Mononuclear cell (primary cell): ENCODE measurements at regions not wholly inside any gene's neighbourhood (a gene's known extent, or its start where the extent isn't known, plus 50 kb on each side); places are given as distances from the start of the nearest gene placed in this dataset.
"Not testable (repeated sequence)": the region's sequence is repeated elsewhere in the genome, so short reads cannot be mapped to it uniquely, and the experiment has no call there.

Source experiments
- H3K27me3 ChIP-seq: 2 replicates; pipeline ENCODE4 v1.6.0; 2011; ENCODE audit warnings: low read length, control low read depth; ENCODE audit not compliant: insufficient read depth
- H3K4me1 ChIP-seq: 2 replicates; pipeline ENCODE4 v1.5.1; 2011; ENCODE audit warnings: mild to moderate bottlenecking, low read length, control low read depth; ENCODE audit not compliant: insufficient read depth
- H3K4me3 ChIP-seq: 2 replicates; pipeline ENCODE4 v1.5.1; 2011; ENCODE audit warnings: mild to moderate bottlenecking, low read length, moderate library complexity
- H3K9me3 ChIP-seq: 2 replicates; pipeline ENCODE4 v1.5.1; 2011; ENCODE audit warnings: low read depth, mild to moderate bottlenecking, control low read depth, low read length

DNA sequence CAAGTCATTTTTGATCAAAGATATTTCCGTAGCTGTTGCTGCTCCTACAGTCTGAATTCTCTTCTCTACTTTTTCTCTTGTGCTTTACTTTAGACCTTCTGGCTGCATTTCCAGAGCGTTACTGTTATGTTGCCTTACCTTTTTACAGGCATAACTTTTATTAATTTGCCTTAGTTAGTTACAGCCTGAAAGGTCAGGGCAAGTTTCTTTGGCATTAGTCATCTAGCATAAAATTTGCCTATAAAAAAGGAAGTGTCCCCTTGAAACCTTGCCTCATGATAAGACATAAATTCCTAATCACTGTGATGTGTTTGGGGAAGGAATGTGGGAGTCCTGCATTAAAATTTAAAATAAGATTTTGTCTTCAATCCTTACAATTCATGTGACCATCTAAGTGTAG lies 618.5 kb downstream of the NR2F2 start:
- peaks cover 16% of the 10 kb centered on the region for H3K27me3 ChIP-seq
- no peak overlapping the region for H3K4me3 ChIP-seq
- no peaks in the 10 kb centered on the region for H3K4me1 ChIP-seq
- no peaks in the 10 kb centered on the region for H3K9me3 ChIP-seq

DNA sequence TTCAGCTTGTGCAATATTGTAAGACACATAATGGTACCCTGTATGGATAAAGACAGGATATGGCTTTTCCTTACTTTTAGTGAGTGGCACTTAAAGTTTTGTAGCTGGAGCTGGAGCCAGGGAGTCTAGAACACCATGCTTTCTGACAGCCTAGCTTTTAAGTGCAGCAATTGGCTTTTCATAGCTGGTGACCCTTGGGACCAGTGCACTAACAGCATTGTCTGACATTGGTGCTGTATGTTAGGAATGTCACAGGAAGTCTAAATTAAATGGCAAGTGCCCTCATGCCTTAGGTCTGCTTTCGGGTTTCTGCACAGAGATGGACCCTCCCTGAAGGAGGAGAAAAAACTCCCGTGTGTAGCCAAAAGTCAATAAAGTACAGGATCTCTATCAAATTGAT lies 628.2 kb downstream of the NR2F2 start:
- H3K4me1 ChIP-seq = no peaks in the 10 kb centered on the region
- no peaks in the 10 kb centered on the region for H3K27me3 ChIP-seq
- no peaks in the 10 kb centered on the region for H3K9me3 ChIP-seq
- no peak overlapping the region for H3K4me3 ChIP-seq

DNA sequence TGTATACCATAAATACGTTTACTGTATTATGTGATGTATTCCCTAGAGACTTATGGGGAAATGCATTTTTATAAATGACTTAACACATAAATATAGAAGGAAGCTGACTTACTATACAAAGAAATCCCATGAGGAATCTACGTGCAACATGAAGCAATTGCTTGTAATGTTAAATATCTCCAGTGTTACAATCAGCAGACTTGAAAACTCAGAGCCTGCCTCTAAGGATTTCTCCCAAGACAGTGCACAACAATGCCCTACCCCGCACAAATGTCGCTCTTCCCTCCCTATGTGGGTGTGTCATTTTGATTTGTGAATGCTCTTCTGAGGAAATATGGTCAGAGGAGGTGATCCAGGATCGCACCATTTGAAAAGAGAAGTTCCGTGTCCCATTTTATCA lies 629.0 kb downstream of the NR2F2 start:
- Histone ChIP-seq H3K9me3 (no peaks in the 10 kb centered on the region), H3K4me3 (no peak overlapping the region), H3K27me3 (no peaks in the 10 kb centered on the region), H3K4me1 (no peaks in the 10 kb centered on the region)

DNA sequence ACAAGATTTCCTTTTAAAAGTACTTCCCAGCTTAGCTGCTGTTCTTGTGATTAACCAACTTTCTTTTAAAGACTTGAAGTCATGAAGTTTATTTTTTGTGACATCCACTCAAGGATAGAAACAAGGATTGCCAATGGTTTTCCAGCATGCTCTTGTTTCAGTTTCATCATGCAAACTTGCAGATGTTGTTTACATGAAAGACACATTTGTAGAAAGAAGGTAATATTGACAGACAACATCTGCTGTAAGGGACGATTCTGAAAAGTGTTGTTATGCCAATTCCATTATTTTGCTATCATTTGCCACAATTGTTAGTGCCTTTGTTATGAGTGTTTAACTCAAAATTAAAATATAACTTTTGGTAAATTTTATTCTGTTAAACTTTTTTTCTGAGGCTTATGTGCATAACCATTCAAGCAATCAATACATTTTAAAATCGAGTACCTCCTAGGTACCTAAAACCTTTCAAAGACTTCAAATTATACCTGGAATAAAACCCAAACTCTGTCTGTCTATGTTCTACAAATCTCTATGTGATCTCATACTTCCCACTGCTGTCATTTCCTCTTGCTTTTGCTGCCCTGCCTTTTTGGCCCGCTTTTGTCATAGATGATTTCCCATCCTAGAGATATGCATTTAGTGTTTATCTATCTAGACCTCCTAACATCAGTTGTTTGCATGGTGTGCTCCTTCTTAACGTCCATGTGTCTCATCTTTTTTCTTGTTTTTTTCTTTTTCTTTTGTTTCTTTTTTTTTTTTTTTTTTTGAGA lies 630.4 kb downstream of the NR2F2 start:
- H3K4me1 ChIP-seq = no peaks in the 10 kb centered on the region
- no peaks in the 10 kb centered on the region for H3K27me3 ChIP-seq
- H3K4me3 ChIP-seq = no peak overlapping the region
- no peaks in the 10 kb centered on the region for H3K9me3 ChIP-seq

DNA sequence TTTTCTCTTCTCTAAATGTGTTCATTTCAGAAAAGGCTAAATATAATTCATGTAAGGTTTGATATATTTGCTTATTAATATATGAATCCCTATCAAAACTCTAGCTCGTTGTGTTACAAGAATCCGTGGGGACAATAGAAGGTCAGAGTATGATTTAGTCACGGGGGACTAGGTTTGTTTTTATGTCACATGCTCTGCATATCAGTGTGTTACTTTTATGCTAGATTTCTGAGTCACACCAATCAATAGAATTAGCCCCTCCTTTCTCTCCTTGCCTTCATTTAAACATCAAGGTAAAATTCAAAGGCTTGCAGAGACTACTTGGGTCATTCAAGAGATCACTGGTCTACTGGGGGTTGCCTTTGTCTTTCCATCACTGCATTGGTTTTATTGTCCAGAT lies 636.1 kb downstream of the NR2F2 start:
- no peak overlapping the region for H3K4me3 ChIP-seq
- H3K27me3 ChIP-seq = no peaks in the 10 kb centered on the region
- H3K9me3 ChIP-seq = no peaks in the 10 kb centered on the region
- no peaks in the 10 kb centered on the region for H3K4me1 ChIP-seq

DNA sequence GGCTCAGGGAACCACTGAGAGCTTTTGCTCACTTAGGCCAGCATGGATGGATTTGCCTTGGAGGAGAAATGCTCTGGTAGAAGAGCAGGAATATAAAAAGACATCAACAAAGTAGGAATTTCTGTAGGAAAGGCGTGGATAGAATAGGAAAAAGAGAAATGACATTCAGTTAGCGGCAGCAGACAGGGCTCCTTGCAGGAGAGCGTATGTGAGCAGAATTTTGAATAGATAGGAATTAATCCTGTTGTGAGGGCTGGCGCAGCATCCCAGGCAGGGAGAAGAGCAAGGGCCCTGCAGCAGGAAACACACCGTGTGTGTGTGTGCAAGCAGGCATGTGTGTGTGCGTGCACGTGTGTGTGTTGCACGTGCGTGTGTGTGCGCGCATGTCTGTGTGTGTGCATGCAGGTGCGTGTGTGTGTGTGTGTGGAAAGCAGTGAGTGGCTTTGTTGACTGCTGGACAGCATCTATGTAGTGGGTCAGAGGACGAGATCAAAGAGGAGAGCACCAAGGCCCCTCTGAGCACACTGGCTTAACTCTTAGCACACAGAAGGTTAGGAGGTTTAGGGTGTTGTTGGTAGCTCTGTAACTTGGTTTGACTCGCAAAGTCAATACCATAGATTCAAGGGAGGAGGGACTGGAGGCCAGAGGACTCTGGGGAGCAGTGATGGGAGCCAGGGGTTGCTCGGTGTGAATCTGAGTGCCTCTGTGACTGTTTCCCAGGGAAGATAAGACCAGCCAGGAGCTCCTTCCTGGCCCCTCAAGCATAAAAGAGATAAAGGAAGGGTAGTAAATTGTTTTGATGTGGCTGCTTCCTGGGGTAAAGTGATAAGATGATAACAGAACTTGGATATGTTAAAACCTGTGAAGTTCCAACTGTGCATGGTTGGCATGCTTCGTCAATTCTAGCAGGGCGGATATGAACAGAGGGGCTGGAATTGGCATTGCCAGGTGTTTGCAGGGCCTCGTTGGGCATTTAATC lies 639.5 kb downstream of the NR2F2 start:
- H3K27me3 ChIP-seq = no peaks in the 10 kb centered on the region
- no peaks in the 10 kb centered on the region for H3K4me1 ChIP-seq
- no peak overlapping the region for H3K4me3 ChIP-seq
- no peaks in the 10 kb centered on the region for H3K9me3 ChIP-seq

DNA sequence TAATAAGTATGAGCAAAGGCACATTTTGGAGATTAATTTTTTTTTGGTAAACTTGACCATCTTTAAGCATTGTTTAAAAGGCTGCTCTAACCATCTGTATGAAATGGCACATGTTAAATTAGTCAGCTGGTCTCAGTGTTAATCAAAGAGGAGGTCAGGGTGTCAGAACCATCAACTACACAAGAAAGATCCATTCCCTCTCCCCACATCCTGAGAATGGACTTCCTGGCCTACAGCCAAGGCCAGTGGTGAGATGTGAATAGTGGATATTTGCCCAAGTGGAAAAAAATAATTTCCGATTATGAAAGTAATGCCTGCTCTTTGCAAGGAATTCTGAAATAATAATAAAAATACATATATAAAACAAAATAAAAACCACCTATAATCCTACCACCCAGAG lies 641.7 kb downstream of the NR2F2 start:
- no peaks in the 10 kb centered on the region for H3K4me1 ChIP-seq
- H3K9me3 ChIP-seq = no peaks in the 10 kb centered on the region
- H3K4me3 ChIP-seq = no peak overlapping the region
- no peaks in the 10 kb centered on the region for H3K27me3 ChIP-seq

DNA sequence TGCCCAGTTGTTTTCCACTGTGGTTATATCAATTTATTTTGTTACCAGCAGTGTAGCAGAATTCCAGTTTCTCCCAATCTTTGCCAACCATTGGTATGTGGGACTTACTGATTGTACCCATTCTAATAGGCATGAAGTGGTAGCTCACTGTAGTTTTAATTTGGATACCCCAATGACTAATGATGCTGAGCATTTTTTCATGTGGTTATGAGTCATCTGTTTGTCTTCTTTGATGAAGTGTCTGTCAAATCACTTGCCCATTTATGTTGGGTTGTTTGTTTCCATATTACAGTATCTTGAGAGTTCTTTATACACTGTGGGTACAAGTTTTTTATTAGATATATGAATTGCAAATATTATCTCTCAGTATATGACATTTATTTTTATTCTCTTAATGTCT lies 644.3 kb downstream of the NR2F2 start:
- no peak overlapping the region for H3K4me3 ChIP-seq
- no peaks in the 10 kb centered on the region for H3K9me3 ChIP-seq
- no peaks in the 10 kb centered on the region for H3K27me3 ChIP-seq
- H3K4me1 ChIP-seq = no peaks in the 10 kb centered on the region

DNA sequence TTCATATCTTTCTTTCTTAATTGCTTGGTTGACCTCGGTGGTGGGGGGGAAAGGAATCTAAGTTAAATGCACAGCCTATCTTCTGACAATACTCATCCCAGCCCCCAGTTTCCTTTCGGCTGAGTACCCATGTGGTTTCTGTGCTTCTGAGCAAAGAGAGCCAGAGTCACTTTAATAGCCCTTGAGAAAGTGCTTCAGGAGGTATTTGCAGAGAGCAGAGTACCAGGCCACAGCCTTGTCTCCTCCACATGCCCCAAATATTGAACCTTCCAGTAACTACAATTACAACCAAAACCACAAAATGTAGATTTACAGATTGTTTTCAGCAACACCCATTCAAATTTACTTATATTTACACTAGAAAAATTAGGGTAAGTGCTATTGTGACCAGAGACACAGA lies 647.4 kb downstream of the NR2F2 start:
- Histone ChIP-seq H3K27me3 (no peaks in the 10 kb centered on the region), H3K4me3 (no peak overlapping the region), H3K9me3 (no peaks in the 10 kb centered on the region), H3K4me1 (no peaks in the 10 kb centered on the region)

DNA sequence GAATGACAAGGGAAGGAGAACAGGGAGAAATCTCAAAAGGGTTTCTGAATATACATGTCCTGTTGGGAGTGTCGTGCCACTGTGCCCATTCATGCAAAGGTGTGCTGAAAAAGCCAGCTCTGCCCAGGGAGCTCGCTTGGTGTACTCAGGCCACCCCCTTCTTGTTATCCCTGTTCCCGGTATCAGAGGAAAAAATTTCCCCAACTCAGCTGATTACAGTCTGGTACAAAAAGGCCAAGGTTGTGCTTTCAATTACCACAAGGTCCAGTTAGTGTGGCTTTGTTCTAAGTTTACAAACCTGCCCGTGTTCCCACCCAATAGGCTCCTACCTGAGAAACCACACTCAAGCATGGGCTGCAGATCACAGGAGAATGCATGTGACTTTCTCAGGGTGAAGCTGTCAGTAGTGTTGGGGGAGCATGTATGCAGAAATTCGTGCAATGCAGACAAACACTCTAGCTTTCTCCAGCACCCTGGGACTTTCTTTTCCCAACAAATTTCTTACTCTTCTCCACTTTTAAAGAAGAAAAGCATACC lies 648.5 kb downstream of the NR2F2 start:
- no peaks in the 10 kb centered on the region for H3K4me1 ChIP-seq
- no peak overlapping the region for H3K4me3 ChIP-seq
- no peaks in the 10 kb centered on the region for H3K9me3 ChIP-seq
- no peaks in the 10 kb centered on the region for H3K27me3 ChIP-seq

DNA sequence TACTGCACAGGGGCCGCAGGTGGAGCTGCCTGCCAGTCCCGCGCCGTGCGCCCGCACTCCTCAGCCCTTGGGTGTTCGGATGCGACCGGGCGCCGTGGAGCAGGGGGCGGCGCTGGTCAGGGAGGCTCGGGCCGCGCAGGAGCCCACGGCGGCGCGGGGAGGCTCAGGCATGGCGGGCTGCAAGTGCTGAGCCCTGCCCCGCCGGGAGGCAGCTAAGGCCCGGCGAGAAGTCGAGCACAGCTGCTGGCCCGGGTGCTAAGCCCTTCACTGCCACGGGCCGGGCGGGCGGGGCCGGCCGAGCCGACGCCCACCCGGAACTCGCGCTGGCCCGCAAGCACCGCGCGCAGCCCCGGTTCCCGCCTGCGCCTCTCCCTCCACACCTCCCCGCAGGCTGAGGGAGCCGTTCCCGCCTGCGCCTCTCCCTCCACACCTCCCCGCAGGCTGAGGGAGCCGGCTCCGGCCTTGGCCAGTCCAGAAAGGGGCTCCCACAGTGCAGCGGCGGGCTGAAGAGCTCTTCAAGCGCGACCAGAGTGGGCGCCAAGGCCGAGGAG lies 653.7 kb downstream of the NR2F2 start:
- H3K9me3 ChIP-seq, H3K4me3 ChIP-seq, H3K27me3 ChIP-seq, H3K4me1 ChIP-seq: not testable (repeated sequence)

DNA sequence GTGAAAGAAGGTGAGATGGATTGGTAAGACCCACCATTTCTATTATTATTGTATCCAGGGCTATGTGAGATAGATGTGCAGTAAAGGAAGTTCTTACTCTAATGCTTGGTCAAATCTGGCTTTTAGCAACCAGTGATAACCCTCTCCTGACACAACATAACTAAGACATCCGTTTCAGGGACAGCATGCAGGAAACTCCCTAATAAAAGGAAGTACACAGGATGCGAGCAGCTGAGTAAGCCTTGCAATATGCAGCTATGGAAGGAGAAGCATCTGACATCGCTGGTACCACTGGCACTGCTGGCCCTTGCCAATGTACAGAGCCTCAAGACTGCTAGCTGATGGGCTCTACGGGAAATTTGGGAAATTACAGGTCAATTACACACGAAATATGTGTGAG lies 662.3 kb downstream of the NR2F2 start:
- H3K4me3 ChIP-seq = no peak overlapping the region
- H3K27me3 ChIP-seq = no peaks in the 10 kb centered on the region
- no peaks in the 10 kb centered on the region for H3K4me1 ChIP-seq
- no peaks in the 10 kb centered on the region for H3K9me3 ChIP-seq

DNA sequence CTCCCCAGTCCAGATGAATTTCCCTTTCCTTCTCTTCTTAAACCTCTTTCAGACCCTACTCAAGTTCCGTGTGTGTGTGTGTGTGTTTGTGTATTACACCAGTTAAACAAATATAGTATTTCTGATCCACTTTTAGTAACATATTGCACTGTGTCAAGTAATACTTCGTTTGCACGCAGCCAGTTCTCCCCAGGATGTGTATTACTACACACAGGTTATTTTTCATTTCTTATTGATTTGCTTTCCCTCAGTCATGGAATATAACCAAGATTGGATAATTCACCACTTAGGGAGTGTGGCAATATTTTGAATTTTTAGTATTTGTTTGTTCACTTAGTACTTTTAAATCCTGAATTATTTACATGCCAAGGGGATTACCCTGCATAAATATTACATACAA lies 667.0 kb downstream of the NR2F2 start:
- Histone ChIP-seq H3K4me3 (no peak overlapping the region), H3K4me1 (no peaks in the 10 kb centered on the region), H3K27me3 (no peaks in the 10 kb centered on the region), H3K9me3 (no peaks in the 10 kb centered on the region)

DNA sequence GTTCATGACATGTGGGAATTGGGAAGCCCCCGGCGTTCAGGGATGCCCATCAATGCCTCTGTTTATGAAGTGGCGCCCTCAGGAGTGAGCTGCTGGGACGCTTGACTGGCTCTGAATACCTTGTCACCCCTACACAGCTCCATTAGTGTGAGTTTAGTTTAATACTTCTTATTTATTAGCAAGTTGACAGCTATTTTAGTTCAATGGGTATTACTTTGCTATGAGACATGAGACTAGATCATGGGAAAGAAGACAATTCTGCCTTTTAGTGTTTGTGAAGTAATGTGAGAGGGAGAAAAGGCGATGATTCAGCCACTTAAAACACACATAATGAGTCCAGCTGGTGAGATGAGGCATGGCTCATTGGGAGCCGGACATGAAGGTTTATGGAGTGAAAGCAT lies 678.5 kb downstream of the NR2F2 start:
- no peak overlapping the region for H3K4me3 ChIP-seq
- no peaks in the 10 kb centered on the region for H3K9me3 ChIP-seq
- no peaks in the 10 kb centered on the region for H3K27me3 ChIP-seq
- H3K4me1 ChIP-seq = no peaks in the 10 kb centered on the region

DNA sequence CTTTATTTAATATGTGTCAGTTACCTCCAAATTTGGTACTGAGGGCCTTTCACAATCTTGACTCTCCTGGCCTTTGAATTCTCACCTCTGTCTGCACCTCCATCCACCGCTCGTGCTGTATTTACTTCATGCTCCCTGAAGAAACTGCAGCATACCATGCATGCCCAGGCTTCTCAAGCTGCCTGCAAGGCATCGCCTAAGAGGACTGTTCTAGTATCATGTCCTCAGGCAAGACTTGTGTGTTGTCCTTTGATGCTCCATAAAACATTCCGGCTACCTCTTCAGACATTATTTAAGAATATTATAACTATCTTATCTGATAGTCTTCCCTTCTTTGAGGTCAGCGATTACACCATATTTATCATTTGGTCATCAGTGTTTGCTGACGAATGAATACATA lies 682.5 kb downstream of the NR2F2 start:
- H3K4me1 ChIP-seq = no peaks in the 10 kb centered on the region
- no peak overlapping the region for H3K4me3 ChIP-seq
- no peaks in the 10 kb centered on the region for H3K9me3 ChIP-seq
- H3K27me3 ChIP-seq = no peaks in the 10 kb centered on the region
